GM12865 (cell line): ENCODE measurements at regions not wholly inside any gene's neighbourhood (a gene's known extent, or its start where the extent isn't known, plus 50 kb on each side); places are given as distances from the start of the nearest gene placed in this dataset.

ENCODE experiments used
- DNase-seq: peaks from one replicate; pipeline ENCODE4 v3.0.0; 2010; ENCODE audit warnings: low read depth
- H3K4me3 ChIP-seq: 2 replicates; pipeline ENCODE4 v1.5.1; 2011; ENCODE audit warnings: mild to moderate bottlenecking, low read depth, low read length, control low read depth
- CTCF ChIP-seq: IDR thresholded peaks from 2 replicates; pipeline ENCODE4 v1.5.1; 2011; ENCODE audit warnings: low read length, control low read depth, low read depth, inconsistent platforms; ENCODE audit not compliant: insufficient read depth; ENCODE audit errors: missing control alignments

- no peak for TF ChIP-seq CTCF
- no peak overlapping the region for H3K4me3 ChIP-seq
- DNase-seq = no peak
These were observed 796.2 kb downstream of the NR2F2 start for GRCh38 chr15:97126553-97127233.

DNA sequence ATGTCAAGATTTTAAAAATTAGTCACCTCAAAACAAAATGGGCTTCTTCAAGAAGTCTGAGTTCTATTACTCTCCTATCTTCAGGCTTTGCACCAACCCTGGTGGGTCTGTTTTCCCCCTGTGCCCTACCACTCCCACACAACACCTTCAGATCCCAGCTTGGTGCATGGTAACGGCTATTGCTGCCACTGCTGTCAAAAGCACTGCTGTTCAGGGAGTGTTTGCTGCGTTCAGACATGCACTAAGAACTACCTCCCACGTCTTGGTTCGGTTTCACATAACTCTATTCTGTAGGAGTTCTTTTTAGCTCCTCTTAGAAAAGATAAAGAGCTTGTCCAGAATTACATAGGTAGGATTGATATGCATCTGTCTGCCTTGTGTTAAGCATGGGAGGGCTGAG is 799.2 kb downstream of the NR2F2 start:
- DNase-seq = no peak
- no peak for TF ChIP-seq CTCF
- H3K4me3 ChIP-seq = no peak overlapping the region

GRCh38 chr15:97140216-97140615 is 809.7 kb downstream of the NR2F2 start:
- no peak for DNase-seq
- H3K4me3 ChIP-seq = no peak overlapping the region
- no peak for TF ChIP-seq CTCF

DNA sequence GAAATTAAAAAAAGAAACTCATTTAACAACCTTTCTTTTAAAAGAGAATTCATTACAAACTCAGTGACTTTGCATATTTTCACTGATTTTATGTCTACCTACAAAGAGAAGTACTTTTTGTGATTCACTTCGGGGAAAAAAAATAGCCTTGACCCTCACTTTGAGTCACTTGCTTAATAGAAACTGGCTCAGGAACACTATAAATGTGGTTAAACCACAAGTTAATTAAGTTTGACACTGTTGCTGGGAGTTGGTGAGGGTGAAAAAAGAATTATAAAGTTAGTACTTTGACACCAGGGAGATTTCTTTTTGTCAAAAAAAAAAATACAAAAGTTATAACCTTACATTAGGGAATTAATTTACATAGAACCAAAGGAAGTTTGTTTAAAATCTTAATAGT is 810.9 kb downstream of the NR2F2 start:
- DNase-seq = no peak
- H3K4me3 ChIP-seq = no peak overlapping the region
- no peak for TF ChIP-seq CTCF

- no peak for TF ChIP-seq CTCF
- no peak overlapping the region for H3K4me3 ChIP-seq
- no peak for DNase-seq
These were observed 811.4 kb downstream of the NR2F2 start for GRCh38 chr15:97141871-97142270.

GRCh38 chr15:97143592-97144376 is 813.3 kb downstream of the NR2F2 start:
- no peak overlapping the region for H3K4me3 ChIP-seq
- no peak for DNase-seq
- TF ChIP-seq CTCF = no peak
